Fibroblast of lung (primary cell): ENCODE measurements at regions not wholly inside any gene's neighbourhood (a gene's known extent, or its start where the extent isn't known, plus 50 kb on each side); places are given as distances from the start of the nearest gene placed in this dataset.
"Not testable (repeated sequence)": the region's sequence is repeated elsewhere in the genome, so short reads cannot be mapped to it uniquely, and the experiment has no call there.

ENCODE experiments used
- CTCF ChIP-seq, 2 donors: IDR thresholded peaks in 1 of 2; conservative IDR thresholded peaks in 1 of 2; 1 replicate in 1 of 2; 2 replicates in 1 of 2; pipeline ENCODE4 v1.5.1; 2011 to 2012; ENCODE audit warnings: low read length in 2 of 2, control low read depth in 1 of 2, inconsistent platforms in 1 of 2, low read depth in 1 of 2, mild to moderate bottlenecking in 1 of 2
- EZH2 ChIP-seq: IDR thresholded peaks from 2 replicates; pipeline ENCODE4 v1.5.1; 2012; ENCODE audit warnings: low read length, control low read depth, mild to moderate bottlenecking; ENCODE audit errors: missing control alignments

- not testable (repeated sequence) for TF ChIP-seq CTCF (conservative IDR thresholded peaks at IDR 0.05 in 1 of 2, IDR thresholded peaks at IDR 0.05 in 1 of 2; ENCODE audit: low read depth in 1 of 2, low read length in 2 of 2); EZH2
These were observed 173.9 kb downstream of the UQCRFS1 start for GRCh38 chr19:29039036-29039435.
